IPS-18c (cell line): ENCODE measurements at regions not wholly inside any gene's neighbourhood (a gene's known extent, or its start where the extent isn't known, plus 50 kb on each side); places are given as distances from the start of the nearest gene placed in this dataset.
"Not testable (repeated sequence)": the region's sequence is repeated elsewhere in the genome, so short reads cannot be mapped to it uniquely, and the experiment has no call there.

Experiments
- H3K4me3 ChIP-seq: 2 replicates; pipeline ENCODE4 v1.7.0; 2013; ENCODE audit warnings: low read depth, mild to moderate bottlenecking, low read length, moderate library complexity; ENCODE audit not compliant: insufficient read depth
- H3K9me3 ChIP-seq: one replicate; pipeline ENCODE4 v1.6.1; 2013; ENCODE audit warnings: mild to moderate bottlenecking, low read length, moderate library complexity; ENCODE audit not compliant: control insufficient read depth, insufficient read depth

GRCh38 chr7:24411226-24411625, 127.2 kb downstream of the NPY start:
- H3K9me3 ChIP-seq: no peaks in the 10 kb centered on the region

DNA sequence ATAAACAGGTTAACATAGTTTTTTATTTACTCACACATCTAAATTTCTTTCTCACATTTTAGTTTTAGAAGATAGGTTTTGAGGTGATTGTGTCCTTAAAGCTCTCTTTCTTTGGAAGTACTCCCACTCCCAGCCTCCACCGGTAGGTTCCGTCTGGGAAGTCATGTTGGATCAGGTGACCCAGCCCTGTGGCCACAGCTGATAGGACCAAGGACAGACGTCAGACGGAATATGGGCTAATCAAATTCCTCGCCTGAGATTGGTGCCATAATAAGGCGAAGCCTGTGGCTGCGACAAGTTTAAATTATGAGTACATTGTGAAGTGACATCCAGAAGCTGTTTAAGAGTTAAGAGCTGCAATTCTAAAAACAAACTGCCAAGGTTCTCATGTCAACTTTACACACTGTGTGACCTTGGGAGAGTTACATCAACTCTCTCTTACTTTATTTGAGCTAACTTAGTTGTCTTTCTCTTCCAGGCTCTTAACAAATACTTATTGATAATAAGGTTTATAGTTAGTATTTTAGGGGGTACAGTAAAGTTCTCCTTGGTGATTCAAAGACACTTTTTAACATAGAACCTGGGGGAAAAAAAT, 133.6 kb downstream of the NPY start:
- Histone ChIP-seq H3K9me3 (no peaks in the 10 kb centered on the region), H3K4me3 (no peak overlapping the region)

More at GRCh38 chr7:24411226-24411625, 127.2 kb downstream of the NPY start:
- H3K4me3 ChIP-seq: no peak overlapping the region

DNA sequence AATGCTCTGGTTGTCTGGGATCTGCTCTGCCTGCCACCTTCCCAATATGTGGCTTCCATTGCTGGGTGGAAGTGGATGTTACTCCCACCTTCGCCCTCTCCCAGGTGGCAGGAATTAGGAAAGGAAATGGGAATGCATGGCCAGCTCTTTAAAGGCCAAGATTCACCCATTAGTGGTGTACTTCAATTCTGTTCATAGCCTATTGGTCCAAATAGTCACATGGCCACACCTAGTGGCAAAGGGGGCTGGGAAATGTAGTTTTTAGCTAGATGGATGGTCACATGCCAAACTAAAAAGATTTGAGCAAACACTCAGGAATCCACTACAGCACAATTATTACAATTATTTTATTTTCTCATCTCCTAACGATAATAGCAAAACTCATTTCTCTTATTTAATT, 135.1 kb downstream of the NPY start:
- H3K9me3 ChIP-seq: no peaks in the 10 kb centered on the region

GRCh38 chr7:24419511-24419910, 135.5 kb downstream of the NPY start:
- H3K9me3 ChIP-seq: no peaks in the 10 kb centered on the region
- H3K4me3 ChIP-seq: no peak overlapping the region

More for the DNA sequence above, 135.1 kb downstream of the NPY start:
- H3K4me3 ChIP-seq: no peak overlapping the region

DNA sequence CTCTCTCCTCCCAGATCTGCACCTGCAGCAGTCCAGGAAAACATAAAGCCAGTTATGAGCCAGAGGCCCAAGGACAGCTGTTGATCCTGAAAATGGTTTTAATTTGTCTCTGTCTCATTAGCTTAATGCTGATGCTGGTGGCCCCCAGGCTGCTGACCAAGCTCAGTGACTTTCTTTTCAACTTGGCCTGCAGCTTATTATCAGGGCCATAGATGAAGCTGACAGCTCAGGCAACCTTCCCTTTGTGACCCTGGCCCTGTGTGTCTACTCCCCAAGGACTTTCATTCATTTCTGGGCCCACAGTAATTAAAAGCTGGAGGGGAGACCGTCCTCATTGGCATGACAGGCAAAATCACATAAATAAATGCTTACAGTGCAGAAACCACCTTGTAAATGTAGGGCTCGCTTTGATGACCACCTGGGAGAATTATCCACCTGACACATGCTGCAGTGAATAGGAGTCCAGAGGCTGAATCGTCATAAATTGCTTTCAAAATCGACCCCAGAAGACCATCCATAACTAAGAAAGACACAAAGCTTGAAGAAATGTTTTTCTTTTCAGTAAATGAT, 138.5 kb downstream of the NPY start:
- Histone ChIP-seq H3K4me3 (no peak overlapping the region), H3K9me3 (peaks cover 8% of the 10 kb centered on the region)

GRCh38 chr7:24425664-24426063, 141.7 kb downstream of the NPY start:
- Histone ChIP-seq H3K4me3 (no peak overlapping the region), H3K9me3 (peaks cover 8% of the 10 kb centered on the region)

GRCh38 chr7:24427048-24427447, 143.1 kb downstream of the NPY start:
- Histone ChIP-seq H3K4me3 (no peak overlapping the region), H3K9me3 (peaks cover 8% of the 10 kb centered on the region)

DNA sequence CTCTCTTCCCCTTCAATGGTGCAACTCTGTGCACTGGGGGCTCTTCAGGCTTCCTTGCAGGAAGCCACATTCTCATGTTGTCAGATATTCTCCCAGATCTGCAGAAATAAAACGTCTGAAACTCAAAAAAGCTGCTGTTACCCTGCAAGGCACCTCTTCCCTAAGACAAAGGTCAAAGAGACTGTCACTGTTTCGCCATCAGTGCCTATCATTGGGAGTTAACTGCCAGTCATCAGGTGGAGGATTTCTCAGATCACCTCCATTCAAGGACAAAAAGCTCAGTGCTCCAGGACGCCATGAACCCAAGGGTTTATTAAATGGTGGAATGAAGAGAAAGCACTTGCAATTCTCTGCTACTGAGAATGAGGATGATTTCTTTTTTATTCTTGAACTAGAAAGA, 144.6 kb upstream of the PALS2 start:
- H3K4me3 ChIP-seq: no peak overlapping the region

DNA sequence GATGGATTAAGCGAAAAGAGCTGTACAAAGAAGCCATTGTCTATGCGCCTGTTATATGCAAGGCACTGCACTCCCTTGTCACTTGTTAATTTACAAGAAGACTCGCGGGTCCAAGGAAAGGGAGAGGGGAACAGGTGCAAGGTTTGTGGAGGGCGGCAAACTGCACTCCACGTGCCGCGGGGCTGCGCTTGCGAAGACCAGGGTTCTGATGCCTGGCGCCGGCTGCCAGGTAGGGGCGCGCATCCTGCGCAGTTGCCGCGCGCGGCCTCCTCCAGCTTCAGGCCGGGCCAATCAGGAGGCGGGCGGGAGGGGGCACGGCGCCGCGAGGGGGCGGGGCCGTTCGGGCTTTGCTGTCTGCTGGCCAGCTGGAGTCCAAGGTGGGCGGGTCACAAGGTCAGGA, 140.6 kb upstream of the PALS2 start:
- no peaks in the 10 kb centered on the region for H3K9me3 ChIP-seq

More for the DNA sequence above, 144.6 kb upstream of the PALS2 start:
- H3K9me3 ChIP-seq: peaks cover 8% of the 10 kb centered on the region

DNA sequence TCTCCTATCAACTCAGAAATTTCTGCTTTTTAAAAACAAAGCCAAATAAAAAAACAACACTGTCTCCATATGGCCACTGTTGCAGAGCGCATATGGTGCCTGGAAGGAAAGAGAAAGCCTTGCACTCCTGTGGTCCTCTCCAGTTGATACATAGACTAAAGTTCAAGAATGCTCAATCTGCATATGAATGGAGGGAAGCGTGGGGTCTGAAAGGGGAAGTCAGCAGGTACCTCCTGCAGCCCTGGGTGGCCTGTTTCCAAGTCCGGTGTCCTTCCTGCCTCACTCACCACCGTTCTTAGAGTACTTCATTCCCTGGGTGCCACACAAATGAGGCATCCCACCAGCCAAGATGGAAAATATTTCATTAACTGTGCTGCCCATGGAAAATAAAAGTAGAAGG, 138.3 kb upstream of the PALS2 start:
- no peak overlapping the region for H3K4me3 ChIP-seq
- H3K9me3 ChIP-seq: no peaks in the 10 kb centered on the region

More for the DNA sequence above, 140.6 kb upstream of the PALS2 start:
- H3K4me3 ChIP-seq: no peak overlapping the region

DNA sequence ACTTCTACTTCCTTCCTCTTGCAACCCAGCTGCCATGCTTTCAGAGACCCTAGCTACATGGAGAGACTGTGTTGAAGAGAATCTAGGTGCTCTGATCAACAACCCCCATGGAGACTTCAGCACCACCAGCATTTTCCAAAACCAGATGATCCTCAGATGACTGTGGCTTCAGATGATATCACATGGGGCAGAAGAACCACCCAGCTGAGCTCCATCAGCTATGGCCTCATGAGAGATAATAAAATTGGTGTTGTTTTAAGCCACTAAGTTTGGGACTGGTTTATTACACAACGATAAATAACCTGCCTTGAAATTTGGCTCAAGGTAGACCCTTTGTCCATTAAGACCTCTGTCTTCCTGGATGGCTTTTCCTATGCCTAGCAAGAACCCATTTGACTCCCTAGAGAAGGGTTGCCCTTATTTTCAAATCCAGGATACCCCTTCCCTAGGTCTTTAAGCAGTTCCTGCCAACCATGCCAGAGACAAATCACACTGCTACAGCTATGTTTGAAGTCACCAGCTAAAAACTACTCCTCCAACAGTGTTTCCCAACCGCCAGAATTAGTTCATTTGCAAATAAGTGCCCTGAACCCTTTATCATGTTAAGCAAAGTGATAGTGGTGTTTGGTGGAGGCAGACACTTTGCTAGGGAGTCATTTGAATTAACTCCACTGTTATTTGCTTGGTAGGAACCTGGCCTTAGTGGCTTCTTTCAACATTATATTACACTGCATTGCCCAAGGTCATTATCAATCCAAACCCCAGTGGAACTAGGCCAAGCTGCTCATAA, 136.9 kb upstream of the PALS2 start:
- Histone ChIP-seq H3K4me3 (no peak overlapping the region), H3K9me3 (no peaks in the 10 kb centered on the region)

- H3K4me3 ChIP-seq: no peak overlapping the region
- H3K9me3 ChIP-seq: no peaks in the 10 kb centered on the region
These were observed 135.0 kb upstream of the PALS2 start for GRCh38 chr7:24438232-24438631.

DNA sequence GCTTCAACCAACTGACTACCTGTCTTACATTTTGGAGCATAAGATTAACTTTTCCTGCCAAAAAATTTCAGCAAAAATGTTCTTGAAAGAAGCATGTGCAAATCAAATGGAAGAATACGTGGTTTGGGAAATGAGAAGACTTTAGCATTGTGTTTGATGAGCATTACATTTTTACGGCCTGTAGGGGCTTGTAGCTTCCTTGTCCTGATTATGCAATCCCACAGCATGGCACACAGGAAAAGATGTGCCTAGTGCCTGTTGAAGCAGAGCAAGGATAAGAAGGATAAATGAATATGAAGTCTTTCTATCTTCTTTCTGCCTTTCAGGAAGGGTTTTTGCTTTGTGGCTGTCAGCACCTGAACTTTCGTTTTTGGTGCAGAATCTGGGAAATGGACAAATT, 134.1 kb upstream of the PALS2 start:
- H3K9me3 ChIP-seq, H3K4me3 ChIP-seq: not testable (repeated sequence)

- H3K4me3 ChIP-seq: no peak overlapping the region
- H3K9me3 ChIP-seq: no peaks in the 10 kb centered on the region
These were observed 132.4 kb upstream of the PALS2 start for GRCh38 chr7:24440892-24441291.

DNA sequence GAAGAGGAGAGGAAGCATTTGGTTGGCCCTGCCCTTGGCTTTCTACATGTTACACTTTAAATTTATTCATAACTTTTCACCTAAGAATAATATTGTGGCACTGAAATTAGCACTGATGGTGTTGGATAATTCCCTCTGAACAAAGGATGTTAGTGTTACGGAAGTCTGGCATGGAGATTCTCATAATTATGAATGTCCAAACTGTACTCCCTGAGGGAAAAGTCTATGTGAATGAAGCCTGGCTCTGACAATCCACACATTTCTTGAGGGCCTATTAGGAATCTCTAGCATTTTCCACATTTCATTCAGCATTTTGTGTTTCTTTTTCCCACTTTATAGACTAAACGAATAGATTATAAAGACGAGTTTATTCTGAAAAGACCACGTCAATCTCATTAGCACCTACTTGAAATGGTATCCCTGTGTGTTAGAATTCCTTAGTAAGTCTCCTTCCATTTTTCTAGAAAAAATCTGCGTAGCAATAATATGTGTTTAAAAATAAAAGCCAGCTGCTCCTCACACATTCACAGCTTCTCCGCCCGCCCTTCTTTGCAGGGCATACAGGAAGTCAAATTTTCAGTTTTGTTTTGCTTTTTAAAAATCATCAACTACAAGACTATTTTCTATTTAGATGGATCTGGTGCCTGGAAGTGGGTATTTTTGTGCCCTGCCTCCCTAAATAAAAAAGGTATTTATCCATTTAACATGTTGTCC, 131.8 kb upstream of the PALS2 start:
- Histone ChIP-seq H3K4me3 (no peak overlapping the region), H3K9me3 (no peaks in the 10 kb centered on the region)

DNA sequence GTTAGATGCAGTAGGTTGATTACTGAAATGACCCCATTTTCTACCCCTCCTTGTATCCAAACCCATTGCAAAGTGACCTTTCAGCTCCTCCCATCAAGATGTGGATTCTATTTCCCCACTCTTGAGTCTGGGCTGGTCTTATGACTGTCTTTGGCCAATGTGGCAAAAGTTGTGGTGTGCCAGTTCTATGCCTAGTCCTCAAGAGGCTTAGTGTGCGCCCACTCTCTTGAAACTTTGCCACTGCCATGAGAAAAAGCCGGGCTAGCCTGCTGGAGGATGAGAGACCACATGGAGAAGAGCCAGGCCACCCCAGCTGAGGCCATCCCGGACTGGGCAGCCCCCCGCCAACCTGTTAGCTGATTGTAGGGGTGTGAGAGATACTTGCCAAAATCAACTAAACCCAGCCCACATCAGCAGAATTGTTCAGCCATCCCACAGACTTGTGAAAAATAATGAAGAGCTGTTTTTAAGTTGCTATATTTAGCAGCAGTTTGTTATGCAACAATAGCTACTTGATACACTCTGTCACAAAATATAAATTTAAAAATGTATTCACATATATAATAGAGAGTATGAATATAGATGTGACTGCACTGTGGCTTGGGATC, 131.0 kb upstream of the PALS2 start:
- Histone ChIP-seq H3K9me3 (no peaks in the 10 kb centered on the region), H3K4me3 (no peak overlapping the region)

DNA sequence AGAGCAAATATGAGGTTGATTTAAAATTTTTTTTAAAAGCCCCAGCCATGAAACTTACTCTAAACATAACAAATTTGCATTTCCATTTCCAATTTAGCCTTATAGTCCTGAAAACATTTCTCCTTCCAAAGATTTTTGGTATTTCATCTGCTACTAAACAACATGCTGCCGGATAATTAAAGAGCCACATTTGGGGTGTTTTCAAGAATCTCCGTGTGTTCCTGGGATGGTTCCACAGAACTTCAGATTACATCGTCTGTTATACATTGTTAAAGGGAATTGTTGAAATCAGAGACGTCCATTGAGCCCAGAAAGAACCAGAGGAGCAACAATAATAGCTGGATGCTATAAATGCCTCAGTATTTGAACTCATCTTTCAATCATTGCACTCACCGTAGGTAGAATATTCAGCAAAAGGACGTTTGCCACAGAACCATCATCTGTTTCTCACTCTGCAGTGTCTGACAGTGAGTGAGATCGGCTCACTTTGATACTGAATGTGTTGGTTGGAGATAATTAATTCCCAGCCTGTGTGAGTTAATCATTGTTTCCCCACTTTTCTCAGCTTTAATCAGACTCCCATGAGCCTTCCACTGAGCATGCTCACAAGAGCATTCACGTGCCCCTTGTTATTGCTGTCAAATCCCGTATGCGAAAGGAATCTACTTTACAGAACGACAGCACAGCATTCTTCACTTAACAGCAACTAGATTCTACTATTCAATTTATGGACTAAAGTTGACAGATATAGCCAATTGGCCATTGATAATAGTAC, 128.4 kb upstream of the PALS2 start:
- Histone ChIP-seq H3K9me3 (no peaks in the 10 kb centered on the region), H3K4me3 (no peak overlapping the region)
